ENCODE measurements at regions not wholly inside any gene's neighbourhood (a gene's known extent, or its start where the extent isn't known, plus 50 kb on each side); places are given as distances from the start of the nearest gene placed in this dataset.

- no peaks in the 10 kb centered on the region for H3K9me3 Mint-ChIP-seq
- no peaks in the 10 kb centered on the region for H3K36me3 Mint-ChIP-seq (ENCODE audit: low read depth)
- no peak for TF ChIP-seq CTCF (IDR thresholded peaks at IDR 0.05)
- H3K27ac Mint-ChIP-seq = no peak overlapping the region
- no peaks in the 10 kb centered on the region for H3K4me1 Mint-ChIP-seq (ENCODE audit: low read depth)
- H3K27me3 Mint-ChIP-seq (ENCODE audit: insufficient read depth) = peaks cover 14% of the 10 kb centered on the region
- H3K4me3 Mint-ChIP-seq = no peak overlapping the region
- no peak for DNase-seq
Measured at GRCh38 chr5:57012511-57012910, 60.6 kb upstream of the MIER3 start.

- Mint-ChIP-seq H3K4me3 (no peak overlapping the region), H3K36me3 (ENCODE audit: low read depth) (no peaks in the 10 kb centered on the region), H3K27me3 (ENCODE audit: insufficient read depth) (peaks cover 5% of the 10 kb centered on the region; the same call in 1 of the 2 replicates), H3K4me1 (ENCODE audit: low read depth) (no peaks in the 10 kb centered on the region), H3K27ac (no peak overlapping the region), H3K9me3 (no peaks in the 10 kb centered on the region; the same call in 1 of the 2 replicates)
- TF ChIP-seq CTCF (IDR thresholded peaks at IDR 0.05) = no peak
- DNase-seq = no peak
Measured at GRCh38 chr5:57025961-57026360, 74.0 kb upstream of the MIER3 start.

- Mint-ChIP-seq H3K27me3 (ENCODE audit: insufficient read depth) (peaks cover 5% of the 10 kb centered on the region; the same call in 1 of the 2 replicates), H3K4me1 (ENCODE audit: low read depth) (no peaks in the 10 kb centered on the region), H3K27ac (no peak overlapping the region), H3K36me3 (ENCODE audit: low read depth) (no peaks in the 10 kb centered on the region), H3K9me3 (no peaks in the 10 kb centered on the region; the same call in 1 of the 2 replicates), H3K4me3 (no peak overlapping the region)
- TF ChIP-seq CTCF (IDR thresholded peaks at IDR 0.05) = no peak
- no peak for DNase-seq
Measured at GRCh38 chr5:57028161-57028560, 76.2 kb upstream of the MIER3 start.

GRCh38 chr5:57032151-57032551 lies 80.2 kb upstream of the MIER3 start:
- Mint-ChIP-seq H3K4me1 (ENCODE audit: low read depth) (no peaks in the 10 kb centered on the region), H3K27me3 (ENCODE audit: insufficient read depth) (peaks cover 9% of the 10 kb centered on the region), H3K9me3 (no peaks in the 10 kb centered on the region), H3K27ac (no peak overlapping the region), H3K4me3 (no peak overlapping the region), H3K36me3 (ENCODE audit: low read depth) (no peaks in the 10 kb centered on the region)
- no peak for TF ChIP-seq CTCF (IDR thresholded peaks at IDR 0.05)
- DNase-seq = no peak

- H3K4me3 Mint-ChIP-seq = no peak overlapping the region
- no peak overlapping the region for H3K27ac Mint-ChIP-seq
- no peaks in the 10 kb centered on the region for H3K36me3 Mint-ChIP-seq (ENCODE audit: low read depth)
- no peak for DNase-seq
- H3K9me3 Mint-ChIP-seq = no peaks in the 10 kb centered on the region
- no peak for TF ChIP-seq CTCF (IDR thresholded peaks at IDR 0.05)
- H3K27me3 Mint-ChIP-seq (ENCODE audit: insufficient read depth) = peaks cover 9% of the 10 kb centered on the region
- H3K4me1 Mint-ChIP-seq (ENCODE audit: low read depth) = no peaks in the 10 kb centered on the region
Measured at GRCh38 chr5:57033103-57033502, 81.2 kb upstream of the MIER3 start.

GRCh38 chr5:57033503-57033902 lies 81.6 kb upstream of the MIER3 start:
- Mint-ChIP-seq H3K4me3 (no peak overlapping the region), H3K27ac (no peak overlapping the region), H3K9me3 (no peaks in the 10 kb centered on the region), H3K36me3 (ENCODE audit: low read depth) (no peaks in the 10 kb centered on the region), H3K27me3 (ENCODE audit: insufficient read depth) (peaks cover 9% of the 10 kb centered on the region), H3K4me1 (ENCODE audit: low read depth) (no peaks in the 10 kb centered on the region)
- TF ChIP-seq CTCF (IDR thresholded peaks at IDR 0.05) = no peak
- no peak for DNase-seq
